ENCODE measurements at regions not wholly inside any gene's neighbourhood (a gene's known extent, or its start where the extent isn't known, plus 50 kb on each side); places are given as distances from the start of the nearest gene placed in this dataset.

GRCh38 chr2:5148392-5149085 lies 543.6 kb upstream of the SOX11 start:
- TF ChIP-seq CTCF (IDR thresholded peaks at IDR 0.05) = no peak
- no peak for TF ChIP-seq ZFX (IDR thresholded peaks at IDR 0.05; ENCODE audit: borderline replicate concordance)
